ENCODE measurements at regions not wholly inside any gene's neighbourhood (a gene's known extent, or its start where the extent isn't known, plus 50 kb on each side); places are given as distances from the start of the nearest gene placed in this dataset.
A peak's percentile ranks its signal among the peaks of the same experiment; 100 is the strongest.
"Not testable (repeated sequence)": the region's sequence is repeated elsewhere in the genome, so short reads cannot be mapped to it uniquely, and the experiment has no call there.

GRCh38 chr11:19418221-19418620 is 177.5 kb upstream of the E2F8 start:
- peaks cover 2 to 9% of the 10 kb centered on the region in 2 donors for H3K27me3 Mint-ChIP-seq
- H3K4me3 Mint-ChIP-seq = no peak overlapping the region
- peaks cover 0 to 2% of the 10 kb centered on the region in 2 experiments for H3K27me3 ChIP-seq (replicated peaks in 1 of 2; ENCODE audit: control insufficient read depth in 2 of 2, extremely low read depth in 1 of 2, insufficient read depth in 2 of 2, low read length in 1 of 2)
- H3K27ac ChIP-seq (ENCODE audit: low read length) = no peak overlapping the region
- H3K36me3 ChIP-seq (ENCODE audit: control insufficient read depth in 2 of 2, extremely low read depth in 1 of 2, insufficient read depth in 1 of 2, low read length in 1 of 2) = no peaks in the 10 kb centered on the region
- no peaks in the 10 kb centered on the region for H3K36me3 Mint-ChIP-seq
- ChIA-PET CTCF (no interaction called here), POLR2A (no interaction called here)
- H3K4me1 Mint-ChIP-seq = no peaks in the 10 kb centered on the region
- H3K9me3 ChIP-seq = no peaks in the 10 kb centered on the region
- no peaks in the 10 kb centered on the region for H3K4me1 ChIP-seq (ENCODE audit: control insufficient read depth in 1 of 2, extremely low read depth in 1 of 2, insufficient read depth in 2 of 2, low read length in 2 of 2)
- H3K27ac Mint-ChIP-seq = no peak overlapping the region
- peaks cover 0 to 9% (median 4%) of the 10 kb centered on the region in 3 donors for H3K9me3 Mint-ChIP-seq
- DNase-seq (no peak), ATAC-seq (replicated peaks in 1 of 4) (no peak)
- WGBS (ENCODE audit: insufficient coverage) = 86% methylated on average over 1 of the region's 2 CpGs
- no peak overlapping the region for H3K4me3 ChIP-seq (ENCODE audit: control insufficient read depth in 1 of 2, extremely low read depth in 1 of 2, low read length in 1 of 2)

- H3K36me3 Mint-ChIP-seq; H3K4me1 Mint-ChIP-seq; H3K4me1 ChIP-seq (ENCODE audit: control insufficient read depth in 1 of 2, extremely low read depth in 1 of 2, insufficient read depth in 2 of 2, low read length in 2 of 2); ATAC-seq (replicated peaks in 1 of 4); H3K36me3 ChIP-seq (ENCODE audit: control insufficient read depth in 2 of 2, extremely low read depth in 1 of 2, insufficient read depth in 1 of 2, low read length in 1 of 2); H3K27me3 ChIP-seq (replicated peaks in 1 of 2; ENCODE audit: control insufficient read depth in 2 of 2, extremely low read depth in 1 of 2, insufficient read depth in 2 of 2, low read length in 1 of 2); CTCF ChIA-PET; POLR2A ChIA-PET; H3K9me3 ChIP-seq; H3K4me3 Mint-ChIP-seq; H3K9me3 Mint-ChIP-seq; H3K27ac Mint-ChIP-seq; DNase-seq; H3K4me3 ChIP-seq (ENCODE audit: control insufficient read depth in 1 of 2, extremely low read depth in 1 of 2, low read length in 1 of 2); H3K27ac ChIP-seq (ENCODE audit: low read length): not testable (repeated sequence)
- H3K27me3 Mint-ChIP-seq = peaks cover 23 to 29% of the 10 kb centered on the region in 2 donors
- WGBS (ENCODE audit: insufficient coverage) = 0% methylated on average over 1 of the region's 3 CpGs
Measured at GRCh38 chr11:19412070-19412469, 171.3 kb upstream of the E2F8 start.

- H3K4me3 ChIP-seq (ENCODE audit: control insufficient read depth in 1 of 2, extremely low read depth in 1 of 2, low read length in 1 of 2) = no peak overlapping the region
- Mint-ChIP-seq H3K9me3 (peaks cover 0 to 4% (median 4%) of the 10 kb centered on the region in 3 donors), H3K27ac (no peak overlapping the region), H3K36me3 (no peaks in the 10 kb centered on the region), H3K27me3 (peaks cover 23 to 37% of the 10 kb centered on the region in 2 donors), H3K4me1 (no peaks in the 10 kb centered on the region), H3K4me3 (no peak overlapping the region)
- no peaks in the 10 kb centered on the region for H3K4me1 ChIP-seq (ENCODE audit: control insufficient read depth in 1 of 2, extremely low read depth in 1 of 2, insufficient read depth in 2 of 2, low read length in 2 of 2)
- H3K27me3 ChIP-seq (replicated peaks in 1 of 2; ENCODE audit: control insufficient read depth in 2 of 2, extremely low read depth in 1 of 2, insufficient read depth in 2 of 2, low read length in 1 of 2) = peaks cover 0 to 3% of the 10 kb centered on the region in 2 experiments
- ChIA-PET CTCF (no interaction called here), POLR2A (no interaction called here)
- DNase-seq = no peak
- H3K27ac ChIP-seq (ENCODE audit: low read length) = no peak overlapping the region
- ATAC-seq (replicated peaks in 1 of 4) = peak in 1 of 4 experiments; percentile 11
- 40% methylated on average over 1 of the region's 3 CpGs for WGBS (ENCODE audit: insufficient coverage)
- H3K36me3 ChIP-seq (ENCODE audit: control insufficient read depth in 2 of 2, extremely low read depth in 1 of 2, insufficient read depth in 1 of 2, low read length in 1 of 2) = no peaks in the 10 kb centered on the region
- H3K9me3 ChIP-seq = no peaks in the 10 kb centered on the region
Measured at GRCh38 chr11:19410032-19410431, 169.3 kb upstream of the E2F8 start.

GRCh38 chr11:19409307-19409706 is 168.6 kb upstream of the E2F8 start:
- Histone ChIP-seq H3K4me3 (ENCODE audit: control insufficient read depth in 1 of 2, extremely low read depth in 1 of 2, low read length in 1 of 2) (no peak overlapping the region), H3K9me3 (no peaks in the 10 kb centered on the region), H3K27ac (ENCODE audit: low read length) (no peak overlapping the region), H3K36me3 (ENCODE audit: control insufficient read depth in 2 of 2, extremely low read depth in 1 of 2, insufficient read depth in 1 of 2, low read length in 1 of 2) (no peaks in the 10 kb centered on the region), H3K27me3 (replicated peaks in 1 of 2; ENCODE audit: control insufficient read depth in 2 of 2, extremely low read depth in 1 of 2, insufficient read depth in 2 of 2, low read length in 1 of 2) (peaks cover 0 to 3% of the 10 kb centered on the region in 2 experiments), H3K4me1 (ENCODE audit: control insufficient read depth in 1 of 2, extremely low read depth in 1 of 2, insufficient read depth in 2 of 2, low read length in 2 of 2) (no peaks in the 10 kb centered on the region)
- Mint-ChIP-seq H3K27me3 (peaks cover 21 to 31% of the 10 kb centered on the region in 2 donors), H3K9me3 (peaks cover 0 to 4% (median 0%) of the 10 kb centered on the region in 3 donors), H3K4me3 (no peak overlapping the region), H3K27ac (no peak overlapping the region), H3K4me1 (no peaks in the 10 kb centered on the region), H3K36me3 (no peaks in the 10 kb centered on the region)
- no peak for ATAC-seq (replicated peaks in 1 of 4)
- CTCF ChIA-PET = interaction anchor here in 1 of 2 donors (0.7 kb wide), 1 partner anchor 15 kb away, joined by 3 read pairs; no protein-coding TSS in a partner anchor
- DNase-seq = no peak
- POLR2A ChIA-PET = no interaction called here
- no CpG with 5 or more reads among the region's 3 CpGs for WGBS (ENCODE audit: insufficient coverage)

- no peak for DNase-seq
- 95% methylated on average over 6 of the region's 17 CpGs for WGBS (ENCODE audit: insufficient coverage)
Measured at GRCh38 chr11:19407677-19408270, 167.0 kb upstream of the E2F8 start.

GRCh38 chr11:19405966-19406365 is 165.2 kb upstream of the E2F8 start:
- DNase-seq (no peak), ATAC-seq (replicated peaks in 1 of 4) (no peak)
- H3K27ac ChIP-seq (ENCODE audit: low read length) = no peak overlapping the region
- Mint-ChIP-seq H3K4me1 (no peaks in the 10 kb centered on the region), H3K9me3 (no peaks in the 10 kb centered on the region), H3K27me3 (peaks cover 11 to 31% of the 10 kb centered on the region in 2 donors), H3K36me3 (no peaks in the 10 kb centered on the region), H3K4me3 (no peak overlapping the region), H3K27ac (no peak overlapping the region)
- H3K27me3 ChIP-seq (replicated peaks in 1 of 2; ENCODE audit: control insufficient read depth in 2 of 2, extremely low read depth in 1 of 2, insufficient read depth in 2 of 2, low read length in 1 of 2) = peaks cover 0 to 2% of the 10 kb centered on the region in 2 experiments
- no peaks in the 10 kb centered on the region for H3K36me3 ChIP-seq (ENCODE audit: control insufficient read depth in 2 of 2, extremely low read depth in 1 of 2, insufficient read depth in 1 of 2, low read length in 1 of 2)
- 40% methylated on average over 4 of the region's 4 CpGs for WGBS (ENCODE audit: insufficient coverage)
- no peak overlapping the region for H3K4me3 ChIP-seq (ENCODE audit: control insufficient read depth in 1 of 2, extremely low read depth in 1 of 2, low read length in 1 of 2)
- H3K9me3 ChIP-seq = no peaks in the 10 kb centered on the region
- ChIA-PET POLR2A (no interaction called here), CTCF (no interaction called here)
- H3K4me1 ChIP-seq (ENCODE audit: control insufficient read depth in 1 of 2, extremely low read depth in 1 of 2, insufficient read depth in 2 of 2, low read length in 2 of 2) = no peaks in the 10 kb centered on the region

More at GRCh38 chr11:19407677-19408270, 167.0 kb upstream of the E2F8 start:
- ChIA-PET POLR2A (no interaction called here), CTCF (no interaction called here)
- no peaks in the 10 kb centered on the region for H3K36me3 ChIP-seq (ENCODE audit: control insufficient read depth in 2 of 2, extremely low read depth in 1 of 2, insufficient read depth in 1 of 2, low read length in 1 of 2)
- peaks cover 20 to 34% of the 10 kb centered on the region in 2 donors for H3K27me3 Mint-ChIP-seq
- H3K36me3 Mint-ChIP-seq = no peaks in the 10 kb centered on the region
- no peak for ATAC-seq (replicated peaks in 1 of 4)
- peaks cover 0 to 3% of the 10 kb centered on the region in 2 experiments for H3K27me3 ChIP-seq (replicated peaks in 1 of 2; ENCODE audit: control insufficient read depth in 2 of 2, extremely low read depth in 1 of 2, insufficient read depth in 2 of 2, low read length in 1 of 2)
- H3K9me3 ChIP-seq = no peaks in the 10 kb centered on the region
- H3K4me3 ChIP-seq (ENCODE audit: control insufficient read depth in 1 of 2, extremely low read depth in 1 of 2, low read length in 1 of 2) = no peak overlapping the region
- no peaks in the 10 kb centered on the region for H3K4me1 Mint-ChIP-seq
- H3K27ac Mint-ChIP-seq = no peak overlapping the region
- no peaks in the 10 kb centered on the region for H3K4me1 ChIP-seq (ENCODE audit: control insufficient read depth in 1 of 2, extremely low read depth in 1 of 2, insufficient read depth in 2 of 2, low read length in 2 of 2)
- no peak overlapping the region for H3K27ac ChIP-seq (ENCODE audit: low read length)
- H3K9me3 Mint-ChIP-seq = peaks cover 0 to 4% (median 0%) of the 10 kb centered on the region in 3 donors
- no peak overlapping the region for H3K4me3 Mint-ChIP-seq

- ChIA-PET POLR2A (no interaction called here), CTCF (no interaction called here)
- 53% methylated on average over 2 of the region's 6 CpGs for WGBS (ENCODE audit: insufficient coverage)
- no peaks in the 10 kb centered on the region for H3K36me3 ChIP-seq (ENCODE audit: control insufficient read depth in 2 of 2, extremely low read depth in 1 of 2, insufficient read depth in 1 of 2, low read length in 1 of 2)
- ATAC-seq (replicated peaks in 1 of 4) (no peak), DNase-seq (no peak)
- no peak overlapping the region for H3K27ac Mint-ChIP-seq
- no peaks in the 10 kb centered on the region for H3K36me3 Mint-ChIP-seq
- no peak overlapping the region for H3K4me3 ChIP-seq (ENCODE audit: control insufficient read depth in 1 of 2, extremely low read depth in 1 of 2, low read length in 1 of 2)
- H3K9me3 Mint-ChIP-seq = no peaks in the 10 kb centered on the region
- peaks cover 6 to 23% of the 10 kb centered on the region in 2 donors for H3K27me3 Mint-ChIP-seq
- H3K27ac ChIP-seq (ENCODE audit: low read length) = no peak overlapping the region
- H3K9me3 ChIP-seq = no peaks in the 10 kb centered on the region
- H3K4me1 Mint-ChIP-seq = no peaks in the 10 kb centered on the region
- no peak overlapping the region for H3K4me3 Mint-ChIP-seq
- no peaks in the 10 kb centered on the region for H3K27me3 ChIP-seq (replicated peaks in 1 of 2; ENCODE audit: control insufficient read depth in 2 of 2, extremely low read depth in 1 of 2, insufficient read depth in 2 of 2, low read length in 1 of 2)
- H3K4me1 ChIP-seq (ENCODE audit: control insufficient read depth in 1 of 2, extremely low read depth in 1 of 2, insufficient read depth in 2 of 2, low read length in 2 of 2) = no peaks in the 10 kb centered on the region
Measured at GRCh38 chr11:19404787-19405186, 164.0 kb upstream of the E2F8 start.
